Inflammatory macrophage treated with lipopolysaccharide for 1 hour (primary cell): ENCODE measurements at regions not wholly inside any gene's neighbourhood (a gene's known extent, or its start where the extent isn't known, plus 50 kb on each side); places are given as distances from the start of the nearest gene placed in this dataset.
"Not testable (repeated sequence)": the region's sequence is repeated elsewhere in the genome, so short reads cannot be mapped to it uniquely, and the experiment has no call there.

Source experiments
- DNase-seq, 2 donors: peaks; one replicate each; pipeline ENCODE4 v3.0.0-alpha.2; 2020 to 2022

GRCh38 chr1:3992746-3993145 is 92.7 kb upstream of the C1orf174 start:
- no peak for DNase-seq

- DNase-seq = no peak
These were observed 93.7 kb upstream of the C1orf174 start for GRCh38 chr1:3993619-3994375.

- DNase-seq = no peak
These were observed 95.2 kb upstream of the C1orf174 start for GRCh38 chr1:3995141-3995780.

GRCh38 chr1:3996846-3997705 is 97.0 kb upstream of the C1orf174 start:
- DNase-seq = no peak

GRCh38 chr1:3998086-3998485 is 98.0 kb upstream of the C1orf174 start:
- DNase-seq = no peak

GRCh38 chr1:3999514-3999913 is 99.4 kb upstream of the C1orf174 start:
- not testable (repeated sequence) for DNase-seq

- no peak for DNase-seq
These were observed 100.1 kb upstream of the C1orf174 start for GRCh38 chr1:3999941-4000735.

GRCh38 chr1:4000811-4001251 is 100.8 kb upstream of the C1orf174 start:
- DNase-seq = no peak

- DNase-seq = no peak
These were observed 101.4 kb upstream of the C1orf174 start for GRCh38 chr1:4001461-4001860.

- no peak for DNase-seq
These were observed 102.0 kb upstream of the C1orf174 start for GRCh38 chr1:4002061-4002521.

GRCh38 chr1:4002741-4003140 is 102.7 kb upstream of the C1orf174 start:
- DNase-seq = no peak

GRCh38 chr1:4003846-4004505 is 103.9 kb upstream of the C1orf174 start:
- DNase-seq = no peak

GRCh38 chr1:4004635-4005430 is 104.8 kb upstream of the C1orf174 start:
- no peak for DNase-seq

GRCh38 chr1:4005431-4005830 is 105.4 kb upstream of the C1orf174 start:
- no peak for DNase-seq

GRCh38 chr1:4006676-4007374 is 106.8 kb upstream of the C1orf174 start:
- DNase-seq = peak in 1 of 2 donors; percentile 2

- no peak for DNase-seq
These were observed 110.2 kb upstream of the C1orf174 start for GRCh38 chr1:4010284-4010683.

GRCh38 chr1:4010814-4011605 is 110.9 kb upstream of the C1orf174 start:
- no peak for DNase-seq

- DNase-seq = no peak
These were observed 116.5 kb upstream of the C1orf174 start for GRCh38 chr1:4016351-4017130.
